ENCODE measurements at regions not wholly inside any gene's neighbourhood (a gene's known extent, or its start where the extent isn't known, plus 50 kb on each side); places are given as distances from the start of the nearest gene placed in this dataset.

DNA sequence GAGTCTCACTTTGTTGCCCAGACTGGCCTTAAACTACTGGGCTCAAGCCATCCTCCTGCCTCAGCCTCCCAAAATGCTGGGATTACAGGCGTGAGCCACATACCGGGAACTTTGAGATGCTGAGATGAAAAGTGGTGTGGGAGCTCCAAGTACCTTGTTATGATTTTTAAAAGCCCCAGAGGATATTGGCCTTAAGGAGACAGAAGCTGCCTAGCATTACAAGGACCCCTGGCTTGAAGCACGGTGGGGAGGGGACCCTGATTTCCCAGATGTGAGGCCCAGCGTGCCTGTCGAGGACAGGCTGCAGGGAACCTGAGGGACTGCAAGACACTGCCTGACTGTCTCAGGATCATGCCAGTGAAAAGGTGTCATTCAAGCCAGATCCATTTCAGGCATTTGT is 75.3 kb upstream of the TIAM2 start:
- DNase-seq = no peak
- TF ChIP-seq, protein P1, sequence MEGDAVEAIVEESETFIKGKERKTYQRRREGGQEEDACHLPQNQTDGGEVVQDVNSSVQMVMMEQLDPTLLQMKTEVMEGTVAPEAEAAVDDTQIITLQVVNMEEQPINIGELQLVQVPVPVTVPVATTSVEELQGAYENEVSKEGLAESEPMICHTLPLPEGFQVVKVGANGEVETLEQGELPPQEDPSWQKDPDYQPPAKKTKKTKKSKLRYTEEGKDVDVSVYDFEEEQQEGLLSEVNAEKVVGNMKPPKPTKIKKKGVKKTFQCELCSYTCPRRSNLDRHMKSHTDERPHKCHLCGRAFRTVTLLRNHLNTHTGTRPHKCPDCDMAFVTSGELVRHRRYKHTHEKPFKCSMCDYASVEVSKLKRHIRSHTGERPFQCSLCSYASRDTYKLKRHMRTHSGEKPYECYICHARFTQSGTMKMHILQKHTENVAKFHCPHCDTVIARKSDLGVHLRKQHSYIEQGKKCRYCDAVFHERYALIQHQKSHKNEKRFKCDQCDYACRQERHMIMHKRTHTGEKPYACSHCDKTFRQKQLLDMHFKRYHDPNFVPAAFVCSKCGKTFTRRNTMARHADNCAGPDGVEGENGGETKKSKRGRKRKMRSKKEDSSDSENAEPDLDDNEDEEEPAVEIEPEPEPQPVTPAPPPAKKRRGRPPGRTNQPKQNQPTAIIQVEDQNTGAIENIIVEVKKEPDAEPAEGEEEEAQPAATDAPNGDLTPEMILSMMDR (IDR thresholded peaks at IDR 0.05) = no peak
- Histone ChIP-seq H3K4me1 (no peaks in the 10 kb centered on the region), H3K4me3 (no peak overlapping the region), H3K9me3 (no peaks in the 10 kb centered on the region), H3K36me3 (no peaks in the 10 kb centered on the region), H3K27ac (no peak overlapping the region), H3K27me3 (no peaks in the 10 kb centered on the region)
- no peak for ATAC-seq
- intact Hi-C loops (cut with DNase I) = loop anchor here in 1 of 2 donors (10.0 kb wide), 1 partner anchor 255 kb away; no protein-coding TSS in a partner anchor

DNA sequence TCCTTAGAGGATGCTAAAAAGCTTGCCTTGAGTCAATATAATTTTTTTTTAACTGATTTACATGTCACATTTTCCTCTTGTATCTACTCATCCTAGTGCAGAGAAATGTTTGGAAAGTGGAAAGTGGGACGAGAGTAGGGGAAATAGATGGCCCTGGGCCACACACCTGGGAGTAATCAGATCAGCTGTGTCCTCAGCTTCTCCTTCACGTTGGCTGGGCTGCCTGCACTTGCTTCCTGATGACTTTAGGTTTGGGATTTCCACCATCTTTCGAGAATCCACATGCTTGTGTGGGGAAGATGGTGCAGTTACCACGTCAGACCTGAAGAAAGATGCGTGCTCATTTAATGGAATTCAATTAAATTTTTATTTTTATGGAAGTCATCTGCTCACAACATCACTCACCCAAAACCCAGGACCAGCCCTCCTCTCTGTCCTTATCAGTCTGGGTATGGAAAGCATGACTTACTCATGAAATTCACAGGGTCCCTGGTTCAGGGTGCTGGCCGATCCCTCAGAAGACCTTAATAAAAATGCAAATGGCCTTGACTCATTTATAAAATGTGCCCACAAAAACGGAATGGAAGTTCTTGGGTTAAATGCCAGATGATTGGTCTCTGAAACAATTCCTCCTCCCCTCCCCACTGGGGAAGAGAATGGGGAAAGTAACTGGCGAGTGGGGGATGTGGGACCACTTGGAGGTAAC is 74.5 kb upstream of the TIAM2 start:
- no peaks in the 10 kb centered on the region for H3K27me3 ChIP-seq
- TF ChIP-seq, protein P1 (IDR thresholded peaks at IDR 0.05) = no peak
- DNase-seq (no peak), ATAC-seq (no peak)
- H3K9me3 ChIP-seq = no peaks in the 10 kb centered on the region
- no peak overlapping the region for H3K4me3 ChIP-seq
- no peaks in the 10 kb centered on the region for H3K4me1 ChIP-seq
- no peaks in the 10 kb centered on the region for H3K36me3 ChIP-seq
- intact Hi-C loops (cut with DNase I) = loop anchor here in 1 of 2 donors (10.0 kb wide), 1 partner anchor 254 kb away; no protein-coding TSS in a partner anchor
- no peak overlapping the region for H3K27ac ChIP-seq

DNA sequence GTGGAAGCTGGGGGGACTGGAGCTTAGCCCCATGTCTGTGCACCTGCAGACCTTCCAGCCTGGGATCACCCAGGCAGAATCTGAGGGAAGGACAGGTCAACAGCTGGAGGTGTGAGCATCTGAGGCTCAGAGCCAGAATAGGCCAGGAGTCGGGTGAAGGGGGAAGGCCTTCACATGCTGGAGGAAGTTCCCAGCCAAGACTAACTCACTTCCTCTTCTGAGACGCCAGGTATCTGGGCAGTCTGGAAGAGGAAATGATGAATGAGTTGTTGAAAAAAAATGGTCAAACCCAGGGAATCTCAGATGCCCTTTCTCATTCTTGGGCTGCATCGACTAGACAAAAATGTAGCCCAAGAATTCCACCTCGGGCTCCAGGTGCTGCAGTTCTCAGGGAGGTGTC is 73.6 kb upstream of the TIAM2 start:
- Histone ChIP-seq H3K4me3 (no peak overlapping the region), H3K9me3 (no peaks in the 10 kb centered on the region), H3K4me1 (no peaks in the 10 kb centered on the region), H3K36me3 (no peaks in the 10 kb centered on the region), H3K27ac (no peak overlapping the region), H3K27me3 (no peaks in the 10 kb centered on the region)
- no peak for ATAC-seq
- TF ChIP-seq, protein P1 (IDR thresholded peaks at IDR 0.05) = no peak
- DNase-seq = no peak
- intact Hi-C loops (cut with DNase I) = loop anchor here in 1 of 2 donors (10.0 kb wide), 1 partner anchor 253 kb away; no protein-coding TSS in a partner anchor

DNA sequence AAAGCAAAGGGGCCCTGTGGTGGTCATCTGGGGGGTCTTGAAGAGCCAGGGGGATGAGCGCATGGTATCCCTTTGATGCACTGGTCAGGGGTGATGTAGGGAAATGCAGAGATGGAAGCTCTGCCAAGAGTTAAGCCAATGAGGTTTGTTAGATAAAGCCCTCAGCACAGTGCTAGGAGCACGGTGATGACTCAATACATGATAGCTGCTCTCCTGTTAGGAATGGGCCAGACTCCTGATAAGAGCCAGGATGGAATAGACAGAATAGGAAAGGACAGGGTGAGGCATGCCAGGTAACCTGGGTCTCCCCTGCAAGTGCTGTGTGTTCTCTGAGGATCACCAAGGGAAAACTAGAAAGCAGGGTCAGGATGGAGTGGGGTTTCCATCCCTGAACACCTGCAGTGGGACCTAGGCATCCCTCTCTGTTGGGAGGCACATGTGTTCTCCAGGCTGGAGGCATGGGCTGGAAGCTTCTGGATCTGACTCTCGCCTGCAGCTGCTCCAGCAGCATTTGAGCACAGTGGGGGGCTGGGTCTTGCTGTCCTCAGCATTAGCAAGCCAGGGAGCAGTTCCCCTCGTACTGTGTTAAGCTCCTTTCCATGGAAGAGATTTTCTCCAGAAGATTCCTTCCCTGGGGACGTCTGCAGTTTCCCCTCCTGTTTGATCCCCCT is 71.8 kb upstream of the TIAM2 start:
- no peaks in the 10 kb centered on the region for H3K9me3 ChIP-seq
- no peak for DNase-seq
- intact Hi-C loops (cut with DNase I) = loop anchor here in 1 of 2 donors (10.0 kb wide), 1 partner anchor 251 kb away; no protein-coding TSS in a partner anchor
- H3K4me1 ChIP-seq = no peaks in the 10 kb centered on the region
- ATAC-seq = no peak
- TF ChIP-seq, protein P1 (IDR thresholded peaks at IDR 0.05) = no peak
- H3K36me3 ChIP-seq = no peaks in the 10 kb centered on the region
- no peaks in the 10 kb centered on the region for H3K27me3 ChIP-seq
- no peak overlapping the region for H3K27ac ChIP-seq
- no peak overlapping the region for H3K4me3 ChIP-seq

DNA sequence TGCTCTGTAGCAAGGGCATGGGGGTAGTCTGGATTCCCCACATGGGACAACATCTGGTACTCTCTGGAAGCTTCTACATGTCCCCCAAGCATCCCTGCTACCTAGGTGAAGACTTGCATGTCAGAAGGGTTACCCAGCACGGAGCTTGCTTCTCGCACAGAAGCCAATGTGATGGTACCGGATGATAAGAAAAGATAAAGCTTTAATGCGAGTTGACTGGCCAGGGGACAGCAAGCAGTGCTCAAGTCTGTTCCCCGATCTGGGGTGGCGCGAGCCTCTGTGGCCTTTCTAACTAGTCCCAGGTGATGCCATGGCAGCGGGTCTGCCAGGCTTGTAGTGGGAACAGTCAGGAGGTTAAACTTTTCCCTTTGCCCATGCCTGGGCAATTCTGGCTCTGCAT is 70.0 kb upstream of the TIAM2 start:
- ATAC-seq (no peak), DNase-seq (no peak)
- H3K36me3 ChIP-seq = no peaks in the 10 kb centered on the region
- intact Hi-C loops (cut with DNase I) = loop anchor here in 1 of 2 donors (10.0 kb wide), 1 partner anchor 250 kb away; no protein-coding TSS in a partner anchor
- H3K4me1 ChIP-seq = no peaks in the 10 kb centered on the region
- no peaks in the 10 kb centered on the region for H3K9me3 ChIP-seq
- no peak overlapping the region for H3K27ac ChIP-seq
- TF ChIP-seq, protein P1 (IDR thresholded peaks at IDR 0.05) = no peak
- H3K27me3 ChIP-seq = no peaks in the 10 kb centered on the region
- no peak overlapping the region for H3K4me3 ChIP-seq

All from left lung (tissue), 4 donors.